Esophagus muscularis mucosa (tissue), 4 donors: ENCODE measurements at regions not wholly inside any gene's neighbourhood (a gene's known extent, or its start where the extent isn't known, plus 50 kb on each side); places are given as distances from the start of the nearest gene placed in this dataset.

ENCODE experiments used
- DNase-seq: peaks from one replicate; pipeline ENCODE4 v3.0.0-alpha.2; 2017; ENCODE audit errors: extremely low spot score
- H3K27ac ChIP-seq, 4 donors: fragments of 200-600 bp; sonication (generic); replicated peaks in 1 of 4; 1 replicate in 3 of 4; 2 replicates in 1 of 4; pipeline ENCODE4 v1.5.1; 2016 to 2019; ENCODE audit warnings: mild to moderate bottlenecking in 1 of 4
- H3K27me3 ChIP-seq, 4 donors: fragments of 200-600 bp; sonication (generic); one replicate each; pipeline versions ENCODE4 v1.5.1 to v1.6.0; 2016 to 2019
- H3K36me3 ChIP-seq, 4 donors: fragments of 200-600 bp; sonication (generic); one replicate each; pipeline ENCODE4 v1.5.1; 2016 to 2019
- H3K4me1 ChIP-seq, 4 donors: fragments of 200-600 bp; sonication (generic); one replicate each; pipeline ENCODE4 v1.5.1; 2016 to 2019
- H3K4me3 ChIP-seq, 4 donors: fragments of 200-600 bp; sonication (generic); 1 replicate in 2 of 4; 2 replicates in 2 of 4; pipeline ENCODE4 v1.5.1; 2016 to 2019; ENCODE audit warnings: mild to moderate bottlenecking in 4 of 4, moderate library complexity in 1 of 4
- H3K9me3 ChIP-seq, 4 donors: fragments of 200-600 bp; sonication (generic); 1 replicate in 3 of 4; 2 replicates in 1 of 4; pipeline ENCODE4 v1.5.1; 2016 to 2019
- EP300 ChIP-seq: sonication (generic); formaldehyde crosslinking; IDR thresholded peaks from one replicate; pipeline ENCODE4 v1.6.1; 2017; ENCODE audit warnings: antibody characterized with exemption
- POLR2A ChIP-seq: fragments of 450-650 bp; IDR thresholded peaks from one replicate; pipeline ENCODE4 v1.6.1; 2017; ENCODE audit warnings: antibody characterized with exemption, moderate library complexity, mild to moderate bottlenecking, low read depth
- POLR2AphosphoS5 ChIP-seq, 2 donors: sonication (generic); formaldehyde crosslinking; IDR thresholded peaks; one replicate each; pipeline ENCODE4 v1.6.1; 2017; ENCODE audit warnings: antibody characterized with exemption in 2 of 2
- WGBS: methylation state at CpG from one replicate; pipeline ENCODE4 v1.1.5; 2018; 5-methylcytosine and 5-hydroxymethylcytosine counted together
- intact Hi-C: fragments of 100-400 bp; cut with DNase I; formaldehyde crosslinking; loops from one replicate; pipeline ENCODE4 v1.15.1; 2023
- TF ChIP-seq, protein P1 (sequence below), 3 experiments: fragments of 200-600 bp in 2 of 3; fragments of 450-650 bp in 1 of 3; sonication (generic) in 2 of 3; IDR thresholded peaks; one replicate each; pipeline ENCODE4 v1.5.1; 2017 to 2019; ENCODE audit warnings: antibody characterized with exemption in 3 of 3, mild to moderate bottlenecking in 2 of 3, moderate library complexity in 1 of 3

DNA sequence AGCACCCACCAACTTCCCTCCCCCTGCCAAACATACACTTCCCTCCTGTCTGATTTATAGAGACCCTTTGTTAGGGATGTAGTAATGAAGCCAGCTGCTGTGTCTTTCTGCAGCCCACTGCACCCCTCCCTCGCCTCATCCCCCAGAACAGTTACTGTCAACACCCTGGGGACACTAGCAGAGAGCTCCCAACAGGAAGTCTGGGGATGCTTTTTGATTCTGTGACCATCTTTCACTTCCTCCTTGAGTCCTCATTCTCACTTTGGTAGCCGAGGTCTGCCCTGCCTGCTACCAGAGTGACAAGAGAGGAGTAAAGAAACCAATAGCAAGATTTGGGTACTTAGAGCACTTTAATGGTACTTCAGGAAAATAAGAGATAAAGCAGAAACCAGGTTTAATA lies 201.6 kb downstream of the SATB1 start:
- TF ChIP-seq, protein P1, sequence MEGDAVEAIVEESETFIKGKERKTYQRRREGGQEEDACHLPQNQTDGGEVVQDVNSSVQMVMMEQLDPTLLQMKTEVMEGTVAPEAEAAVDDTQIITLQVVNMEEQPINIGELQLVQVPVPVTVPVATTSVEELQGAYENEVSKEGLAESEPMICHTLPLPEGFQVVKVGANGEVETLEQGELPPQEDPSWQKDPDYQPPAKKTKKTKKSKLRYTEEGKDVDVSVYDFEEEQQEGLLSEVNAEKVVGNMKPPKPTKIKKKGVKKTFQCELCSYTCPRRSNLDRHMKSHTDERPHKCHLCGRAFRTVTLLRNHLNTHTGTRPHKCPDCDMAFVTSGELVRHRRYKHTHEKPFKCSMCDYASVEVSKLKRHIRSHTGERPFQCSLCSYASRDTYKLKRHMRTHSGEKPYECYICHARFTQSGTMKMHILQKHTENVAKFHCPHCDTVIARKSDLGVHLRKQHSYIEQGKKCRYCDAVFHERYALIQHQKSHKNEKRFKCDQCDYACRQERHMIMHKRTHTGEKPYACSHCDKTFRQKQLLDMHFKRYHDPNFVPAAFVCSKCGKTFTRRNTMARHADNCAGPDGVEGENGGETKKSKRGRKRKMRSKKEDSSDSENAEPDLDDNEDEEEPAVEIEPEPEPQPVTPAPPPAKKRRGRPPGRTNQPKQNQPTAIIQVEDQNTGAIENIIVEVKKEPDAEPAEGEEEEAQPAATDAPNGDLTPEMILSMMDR (IDR thresholded peaks at IDR 0.05) = no peak
- TF ChIP-seq EP300 (no peak), POLR2AphosphoS5 (IDR thresholded peaks at IDR 0.05) (no peak), POLR2A (no peak)
- no peaks in the 10 kb centered on the region for H3K27me3 ChIP-seq
- DNase-seq = no peak
- H3K27ac ChIP-seq = no peak overlapping the region
- intact Hi-C loops = no loop called here
- no peaks in the 10 kb centered on the region for H3K36me3 ChIP-seq
- no peaks in the 10 kb centered on the region for H3K9me3 ChIP-seq
- no peaks in the 10 kb centered on the region for H3K4me1 ChIP-seq
- H3K4me3 ChIP-seq = no peak overlapping the region
- WGBS = 52% methylated on average over 2 of the region's 2 CpGs

DNA sequence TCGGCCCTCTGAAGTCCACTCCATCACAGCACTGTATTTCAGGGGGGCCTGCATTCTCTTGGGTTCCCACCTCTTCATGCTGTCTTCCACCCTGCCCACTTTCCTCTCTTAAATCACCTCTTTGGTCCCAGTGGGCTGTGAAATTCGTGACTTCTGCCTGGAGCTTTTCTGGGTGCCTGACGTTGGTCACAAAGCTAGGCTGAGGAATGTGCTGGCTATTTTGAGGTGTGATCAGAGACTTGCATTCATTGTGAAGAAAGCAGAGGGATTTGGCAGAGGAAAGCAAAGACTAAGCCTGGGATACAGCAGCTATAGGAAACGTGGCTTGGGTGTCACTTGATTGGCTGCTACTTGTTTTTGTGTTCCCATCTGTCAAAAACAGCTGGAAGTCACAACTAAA lies 202.5 kb downstream of the SATB1 start:
- TF ChIP-seq, protein P1 (IDR thresholded peaks at IDR 0.05) = no peak
- TF ChIP-seq EP300 (no peak), POLR2AphosphoS5 (IDR thresholded peaks at IDR 0.05) (no peak), POLR2A (no peak)
- 64% methylated on average over 4 of the region's 4 CpGs for WGBS
- Histone ChIP-seq H3K9me3 (no peaks in the 10 kb centered on the region), H3K27ac (no peak overlapping the region), H3K4me1 (peaks cover 0 to 2% (median 0%) of the 10 kb centered on the region in 4 donors), H3K4me3 (no peak overlapping the region), H3K36me3 (no peaks in the 10 kb centered on the region), H3K27me3 (no peaks in the 10 kb centered on the region)
- no peak for DNase-seq
- intact Hi-C loops = no loop called here

DNA sequence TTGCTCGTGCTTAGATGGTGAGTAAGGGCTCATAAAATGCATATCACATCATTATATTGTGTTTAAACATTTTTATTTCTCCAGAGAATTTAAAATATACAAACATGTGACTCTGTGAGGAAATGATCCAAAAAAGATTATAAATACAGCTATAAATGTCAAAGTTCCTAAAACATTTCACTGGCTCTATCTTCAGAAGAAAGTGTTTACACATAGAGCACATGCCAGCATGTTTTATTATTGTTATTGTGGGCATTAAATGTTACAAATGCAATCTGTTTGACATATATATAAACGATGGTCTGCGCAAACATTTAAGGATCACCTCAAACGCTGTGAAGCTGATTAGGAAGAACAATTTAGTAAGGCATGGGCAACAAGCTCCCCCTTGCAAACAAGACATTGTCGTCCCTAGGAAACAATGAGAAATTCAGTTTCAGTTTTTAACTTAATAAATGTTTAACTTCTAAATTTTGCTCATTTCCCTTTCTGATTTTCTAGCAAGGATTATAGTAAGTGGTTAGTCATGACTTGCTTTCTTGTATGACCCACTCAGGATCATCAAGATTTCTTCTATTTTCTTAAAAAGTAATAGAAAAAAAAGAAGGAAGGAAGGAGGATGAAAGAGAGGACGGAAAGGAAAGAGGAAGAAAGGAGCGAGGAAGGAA lies 207.5 kb downstream of the SATB1 start:
- Histone ChIP-seq H3K36me3 (no peaks in the 10 kb centered on the region), H3K27me3 (no peaks in the 10 kb centered on the region), H3K4me3 (no peak overlapping the region), H3K4me1 (peaks cover 0 to 10% (median 0%) of the 10 kb centered on the region in 4 donors), H3K27ac (no peak overlapping the region), H3K9me3 (no peaks in the 10 kb centered on the region)
- WGBS = 32% methylated on average over 7 of the region's 7 CpGs
- no peak for DNase-seq
- intact Hi-C loops = no loop called here
- TF ChIP-seq EP300 (no peak), POLR2A (no peak), POLR2AphosphoS5 (IDR thresholded peaks at IDR 0.05) (no peak)
- TF ChIP-seq, protein P1 (IDR thresholded peaks at IDR 0.05) = no peak

DNA sequence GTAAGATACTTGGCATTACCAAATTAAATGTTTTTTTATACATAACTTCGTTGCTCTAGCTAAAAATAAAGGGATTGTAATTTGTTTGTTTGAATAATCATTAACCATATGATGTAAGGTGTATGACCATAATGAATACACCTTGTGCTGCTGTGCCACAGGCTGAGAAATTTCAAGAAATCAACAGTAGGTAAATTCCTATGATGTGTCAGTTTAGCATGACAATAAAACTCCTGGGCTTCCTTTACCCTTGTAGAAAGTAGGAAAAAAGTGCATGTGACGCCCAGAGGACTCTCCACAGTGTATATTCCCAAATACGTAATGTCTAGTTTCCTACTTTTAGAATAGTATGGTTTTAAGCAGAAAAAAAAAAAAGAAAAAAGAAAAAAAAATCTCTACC lies 208.1 kb downstream of the SATB1 start:
- no peaks in the 10 kb centered on the region for H3K27me3 ChIP-seq
- H3K36me3 ChIP-seq = no peaks in the 10 kb centered on the region
- no peak overlapping the region for H3K27ac ChIP-seq
- no peak overlapping the region for H3K4me3 ChIP-seq
- no peak for TF ChIP-seq EP300
- no peak for TF ChIP-seq POLR2AphosphoS5 (IDR thresholded peaks at IDR 0.05)
- no peak for TF ChIP-seq POLR2A
- peaks cover 0 to 10% (median 0%) of the 10 kb centered on the region in 4 donors for H3K4me1 ChIP-seq
- intact Hi-C loops = no loop called here
- H3K9me3 ChIP-seq = no peaks in the 10 kb centered on the region
- DNase-seq = no peak
- WGBS = 76% methylated on average over 3 of the region's 3 CpGs

DNA sequence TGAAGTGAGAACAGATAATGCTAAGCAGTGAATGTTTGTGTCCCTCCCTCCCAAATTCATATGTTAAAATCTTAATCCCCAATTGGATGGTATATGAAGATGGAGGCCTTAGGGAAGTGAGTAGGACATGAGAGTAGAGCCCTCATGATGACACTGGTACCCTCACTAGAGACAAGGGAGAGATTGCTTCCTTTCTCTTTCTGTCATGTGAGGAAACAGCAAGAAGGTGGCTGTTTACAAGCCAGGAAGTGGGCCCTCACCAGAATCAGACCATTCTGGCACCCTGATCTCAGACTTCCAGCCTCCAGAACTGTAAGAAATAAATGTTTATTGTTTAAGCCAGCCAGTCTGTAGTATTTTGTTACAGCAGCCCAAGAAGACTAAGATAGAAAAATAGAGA lies 209.5 kb downstream of the SATB1 start:
- Histone ChIP-seq H3K27me3 (no peaks in the 10 kb centered on the region), H3K9me3 (no peaks in the 10 kb centered on the region), H3K4me3 (no peak overlapping the region), H3K36me3 (no peaks in the 10 kb centered on the region), H3K27ac (no peak overlapping the region), H3K4me1 (peaks cover 0 to 10% (median 0%) of the 10 kb centered on the region in 4 donors)
- TF ChIP-seq, protein P1 (IDR thresholded peaks at IDR 0.05) = no peak
- DNase-seq = no peak
- intact Hi-C loops = no loop called here
